ENCODE measurements at regions not wholly inside any gene's neighbourhood (a gene's known extent, or its start where the extent isn't known, plus 50 kb on each side); places are given as distances from the start of the nearest gene placed in this dataset.

GRCh38 chr6:94367316-94367715 is 948.0 kb upstream of the EPHA7 start:
- DNase-seq = no peak

GRCh38 chr6:94362061-94362864 is 942.9 kb upstream of the EPHA7 start:
- no peak for DNase-seq

GRCh38 chr6:94361304-94362060 is 942.1 kb upstream of the EPHA7 start:
- no peak for DNase-seq

GRCh38 chr6:94357381-94357980 is 938.1 kb upstream of the EPHA7 start:
- DNase-seq = no peak

GRCh38 chr6:94350833-94351232 is 931.5 kb upstream of the EPHA7 start:
- no peak for DNase-seq

- no peak for DNase-seq
Observed at GRCh38 chr6:94349227-94349626, 929.9 kb upstream of the EPHA7 start.

GRCh38 chr6:94344866-94345265 is 925.5 kb upstream of the EPHA7 start:
- no peak for DNase-seq

GRCh38 chr6:94341173-94341572 is 921.8 kb upstream of the EPHA7 start:
- no peak for DNase-seq

GRCh38 chr6:94323853-94324252 is 904.5 kb upstream of the EPHA7 start:
- no peak for DNase-seq

GRCh38 chr6:94300424-94301144 is 881.2 kb upstream of the EPHA7 start:
- no peak for DNase-seq

- no peak for DNase-seq
Observed at GRCh38 chr6:94289131-94289530, 869.8 kb upstream of the EPHA7 start.

GRCh38 chr6:94278146-94278545 is 858.8 kb upstream of the EPHA7 start:
- no peak for DNase-seq

- DNase-seq = no peak
Observed at GRCh38 chr6:94272327-94272726, 853.0 kb upstream of the EPHA7 start.

GRCh38 chr6:94270091-94270948 is 851.0 kb upstream of the EPHA7 start:
- DNase-seq = no peak

GRCh38 chr6:94269256-94269655 is 849.9 kb upstream of the EPHA7 start:
- no peak for DNase-seq

GRCh38 chr6:94260765-94261164 is 841.4 kb upstream of the EPHA7 start:
- no peak for DNase-seq

GRCh38 chr6:94254689-94255088 is 835.3 kb upstream of the EPHA7 start:
- DNase-seq = no peak

GRCh38 chr6:94251878-94252277 is 832.5 kb upstream of the EPHA7 start:
- DNase-seq = no peak

GRCh38 chr6:94245395-94245794 is 826.0 kb upstream of the EPHA7 start:
- no peak for DNase-seq

- DNase-seq = no peak
Observed at GRCh38 chr6:94238868-94239267, 819.5 kb upstream of the EPHA7 start.

GRCh38 chr6:94227741-94228140 is 808.4 kb upstream of the EPHA7 start:
- no peak for DNase-seq

- DNase-seq = no peak
Observed at GRCh38 chr6:94217836-94218235, 798.5 kb upstream of the EPHA7 start.

Measured in inflammatory macrophage (primary cell).